ENCODE measurements at regions not wholly inside any gene's neighbourhood (a gene's known extent, or its start where the extent isn't known, plus 50 kb on each side); places are given as distances from the start of the nearest gene placed in this dataset.

DNA sequence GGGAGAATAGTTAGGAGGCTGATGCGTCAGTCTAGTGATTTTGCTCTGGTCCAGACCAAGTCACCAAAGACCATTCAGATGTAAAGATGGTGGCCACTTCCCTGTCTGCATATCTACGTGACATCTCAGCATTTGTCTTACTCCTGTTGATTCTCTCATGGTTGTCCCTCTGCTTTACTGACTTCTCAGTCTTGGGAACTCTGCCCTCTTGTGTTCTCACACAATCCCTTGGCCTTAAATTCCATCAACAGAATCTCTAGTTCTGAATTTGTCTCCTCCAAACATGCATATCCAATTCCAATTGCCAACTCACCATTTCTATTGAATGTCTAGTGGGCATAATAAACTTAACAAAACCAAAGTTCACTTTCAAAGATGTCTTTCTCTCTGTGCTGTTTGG lies 147.8 kb downstream of the SLC24A2 start:
- TF ChIP-seq CTCF (IDR thresholded peaks at IDR 0.05; ENCODE audit: poor library complexity, severe bottlenecking), result no peak
- Histone ChIP-seq H3K4me3 (ENCODE audit: severe bottlenecking) (no peak overlapping the region), H3K27ac (ENCODE audit: poor library complexity, severe bottlenecking) (no peak overlapping the region), H3K9me3 (ENCODE audit: severe bottlenecking) (no peaks in the 10 kb centered on the region), H3K27me3 (ENCODE audit: insufficient read depth, poor library complexity, severe bottlenecking) (no peaks in the 10 kb centered on the region), H3K4me1 (ENCODE audit: insufficient read depth, poor library complexity, severe bottlenecking) (no peaks in the 10 kb centered on the region), H3K36me3 (ENCODE audit: low read depth) (no peaks in the 10 kb centered on the region)
- ATAC-seq (ENCODE audit: low read depth), result no peak
- no peak for DNase-seq (ENCODE audit: low spot score)

DNA sequence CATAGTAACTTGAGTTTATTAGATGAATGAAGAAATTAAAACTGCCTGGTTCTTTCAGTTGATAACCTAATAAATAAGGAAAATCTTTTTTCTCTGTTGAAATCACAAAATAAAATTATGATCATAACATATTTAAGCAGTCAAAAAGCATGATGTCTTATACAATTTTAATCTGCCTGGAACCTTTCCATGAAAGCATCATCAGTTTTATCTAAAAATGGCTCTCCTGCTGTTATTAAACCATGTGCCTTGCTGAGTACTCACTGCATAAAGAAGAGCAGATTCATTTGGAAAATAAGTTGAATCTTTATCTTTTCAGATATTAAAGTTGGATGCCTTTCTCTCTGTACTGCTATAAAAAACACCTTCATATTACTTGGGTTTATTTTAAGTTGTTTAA lies 148.8 kb downstream of the SLC24A2 start:
- ATAC-seq (ENCODE audit: low read depth) (no peak), DNase-seq (ENCODE audit: low spot score) (no peak)
- H3K4me3 ChIP-seq (ENCODE audit: severe bottlenecking), result no peak overlapping the region
- H3K36me3 ChIP-seq (ENCODE audit: low read depth), result no peaks in the 10 kb centered on the region
- H3K4me1 ChIP-seq (ENCODE audit: insufficient read depth, poor library complexity, severe bottlenecking), result no peaks in the 10 kb centered on the region
- TF ChIP-seq CTCF (IDR thresholded peaks at IDR 0.05; ENCODE audit: poor library complexity, severe bottlenecking), result no peak
- H3K27me3 ChIP-seq (ENCODE audit: insufficient read depth, poor library complexity, severe bottlenecking), result no peaks in the 10 kb centered on the region
- no peaks in the 10 kb centered on the region for H3K9me3 ChIP-seq (ENCODE audit: severe bottlenecking)
- H3K27ac ChIP-seq (ENCODE audit: poor library complexity, severe bottlenecking), result no peak overlapping the region

- no peak for TF ChIP-seq CTCF (IDR thresholded peaks at IDR 0.05; ENCODE audit: poor library complexity, severe bottlenecking)
- ATAC-seq (ENCODE audit: low read depth) (no peak), DNase-seq (ENCODE audit: low spot score) (no peak)
- Histone ChIP-seq H3K9me3 (ENCODE audit: severe bottlenecking) (no peaks in the 10 kb centered on the region), H3K36me3 (ENCODE audit: low read depth) (no peaks in the 10 kb centered on the region), H3K4me3 (ENCODE audit: severe bottlenecking) (no peak overlapping the region), H3K27ac (ENCODE audit: poor library complexity, severe bottlenecking) (no peak overlapping the region), H3K4me1 (ENCODE audit: insufficient read depth, poor library complexity, severe bottlenecking) (no peaks in the 10 kb centered on the region), H3K27me3 (ENCODE audit: insufficient read depth, poor library complexity, severe bottlenecking) (no peaks in the 10 kb centered on the region)
Measured at GRCh38 chr9:19637084-19637483, 151.8 kb downstream of the SLC24A2 start.

DNA sequence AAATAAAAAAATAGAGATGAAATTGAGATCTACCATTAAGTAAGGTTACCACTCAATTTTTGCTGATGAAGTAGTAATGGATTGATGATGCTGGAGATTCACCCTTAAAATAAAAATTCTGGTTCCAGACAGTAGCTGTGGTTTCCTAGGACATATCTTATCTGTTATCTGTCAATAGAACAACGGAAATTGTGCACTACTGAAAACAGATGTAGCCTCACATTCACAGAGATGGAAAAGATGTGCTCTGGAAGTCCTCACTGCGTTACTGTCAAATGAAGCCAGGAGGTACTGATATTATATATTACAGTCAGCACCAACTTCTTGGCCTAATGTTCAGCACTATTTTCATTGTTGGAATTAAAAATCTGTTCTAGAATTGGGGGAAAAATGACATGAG lies 154.0 kb downstream of the SLC24A2 start:
- no peak for ATAC-seq (ENCODE audit: low read depth)
- Histone ChIP-seq H3K27ac (ENCODE audit: poor library complexity, severe bottlenecking) (no peak overlapping the region), H3K27me3 (ENCODE audit: insufficient read depth, poor library complexity, severe bottlenecking) (peaks cover 2% of the 10 kb centered on the region), H3K4me1 (ENCODE audit: insufficient read depth, poor library complexity, severe bottlenecking) (no peaks in the 10 kb centered on the region), H3K9me3 (ENCODE audit: severe bottlenecking) (no peaks in the 10 kb centered on the region), H3K4me3 (ENCODE audit: severe bottlenecking) (no peak overlapping the region), H3K36me3 (ENCODE audit: low read depth) (no peaks in the 10 kb centered on the region)
- DNase-seq (ENCODE audit: low spot score), result no peak
- TF ChIP-seq CTCF (IDR thresholded peaks at IDR 0.05; ENCODE audit: poor library complexity, severe bottlenecking), result no peak

GRCh38 chr9:19631181-19631580 lies 157.7 kb downstream of the SLC24A2 start:
- Histone ChIP-seq H3K36me3 (ENCODE audit: low read depth) (no peaks in the 10 kb centered on the region), H3K27me3 (ENCODE audit: insufficient read depth, poor library complexity, severe bottlenecking) (peaks cover 9% of the 10 kb centered on the region), H3K4me3 (ENCODE audit: severe bottlenecking) (no peak overlapping the region), H3K9me3 (ENCODE audit: severe bottlenecking) (no peaks in the 10 kb centered on the region), H3K4me1 (ENCODE audit: insufficient read depth, poor library complexity, severe bottlenecking) (no peaks in the 10 kb centered on the region), H3K27ac (ENCODE audit: poor library complexity, severe bottlenecking) (no peak overlapping the region)
- no peak for ATAC-seq (ENCODE audit: low read depth)
- no peak for DNase-seq (ENCODE audit: low spot score)
- TF ChIP-seq CTCF (IDR thresholded peaks at IDR 0.05; ENCODE audit: poor library complexity, severe bottlenecking), result no peak
